ENCODE measurements at regions not wholly inside any gene's neighbourhood (a gene's known extent, or its start where the extent isn't known, plus 50 kb on each side); places are given as distances from the start of the nearest gene placed in this dataset.

- peak in 1 of 3 experiments; percentile 20 for TF ChIP-seq CTCF (IDR thresholded peaks at IDR 0.05)
- Histone ChIP-seq H3K36me3 (no peaks in the 10 kb centered on the region), H3K4me3 (peak overlapping the region; percentile 68 to 78), H3K27me3 (no peaks in the 10 kb centered on the region), H3K4me1 (peaks cover 0 to 11% of the 10 kb centered on the region in 2 donors), H3K27ac (peak overlapping the region in 1 of 2 donors; percentile 49), H3K9me3 (no peaks in the 10 kb centered on the region)
- intact Hi-C loops (cut with DNase I): no loop called here
- peak in 1 of 2 donors; percentile 73 for DNase-seq (ENCODE audit: low spot score in 2 of 2)
Measured at GRCh38 chr3:168249550-168250414, 154.1 kb upstream of the GOLIM4 start.

- no peak for DNase-seq (ENCODE audit: low spot score in 2 of 2)
- peaks cover 0 to 11% of the 10 kb centered on the region in 2 donors for H3K4me1 ChIP-seq
- peak overlapping the region in 1 of 2 donors; percentile 49 for H3K27ac ChIP-seq
- H3K9me3 ChIP-seq: no peaks in the 10 kb centered on the region
- peak overlapping the region; percentile 68 to 78 for H3K4me3 ChIP-seq
- no peak for TF ChIP-seq CTCF (IDR thresholded peaks at IDR 0.05)
- H3K27me3 ChIP-seq: no peaks in the 10 kb centered on the region
- H3K36me3 ChIP-seq: no peaks in the 10 kb centered on the region
- intact Hi-C loops (cut with DNase I): no loop called here
Measured at GRCh38 chr3:168249205-168249549, 153.5 kb upstream of the GOLIM4 start.

GRCh38 chr3:168248383-168249204 lies 152.9 kb upstream of the GOLIM4 start:
- DNase-seq (ENCODE audit: low spot score in 2 of 2): no peak
- intact Hi-C loops (cut with DNase I): no loop called here
- no peaks in the 10 kb centered on the region for H3K9me3 ChIP-seq
- peaks cover 0 to 11% of the 10 kb centered on the region in 2 donors for H3K4me1 ChIP-seq
- peak overlapping the region in 1 of 2 donors; percentile 49 for H3K27ac ChIP-seq
- no peaks in the 10 kb centered on the region for H3K27me3 ChIP-seq
- H3K36me3 ChIP-seq: no peaks in the 10 kb centered on the region
- peak overlapping the region; percentile 68 to 78 for H3K4me3 ChIP-seq
- no peak for TF ChIP-seq CTCF (IDR thresholded peaks at IDR 0.05)

GRCh38 chr3:168241156-168241555 lies 145.4 kb upstream of the GOLIM4 start:
- no peak for DNase-seq (ENCODE audit: low spot score in 2 of 2)
- Histone ChIP-seq H3K36me3 (no peaks in the 10 kb centered on the region), H3K27ac (no peak overlapping the region), H3K27me3 (no peaks in the 10 kb centered on the region), H3K4me1 (no peaks in the 10 kb centered on the region), H3K9me3 (no peaks in the 10 kb centered on the region), H3K4me3 (no peak overlapping the region)
- no peak for TF ChIP-seq CTCF (IDR thresholded peaks at IDR 0.05)
- intact Hi-C loops (cut with DNase I): no loop called here

GRCh38 chr3:168239287-168239686 lies 143.6 kb upstream of the GOLIM4 start:
- intact Hi-C loops (cut with DNase I): no loop called here
- Histone ChIP-seq H3K36me3 (no peaks in the 10 kb centered on the region), H3K9me3 (no peaks in the 10 kb centered on the region), H3K27me3 (no peaks in the 10 kb centered on the region), H3K4me3 (no peak overlapping the region), H3K27ac (no peak overlapping the region), H3K4me1 (no peaks in the 10 kb centered on the region)
- DNase-seq (ENCODE audit: low spot score in 2 of 2): no peak
- no peak for TF ChIP-seq CTCF (IDR thresholded peaks at IDR 0.05)
